Ecto neural progenitor cell (in vitro differentiated cells): ENCODE measurements at regions not wholly inside any gene's neighbourhood (a gene's known extent, or its start where the extent isn't known, plus 50 kb on each side); places are given as distances from the start of the nearest gene placed in this dataset.

Source experiments
- DNase-seq: peaks from one replicate; pipeline ENCODE4 v3.0.0-alpha.2; 2018; ENCODE audit warnings: low spot score

DNA sequence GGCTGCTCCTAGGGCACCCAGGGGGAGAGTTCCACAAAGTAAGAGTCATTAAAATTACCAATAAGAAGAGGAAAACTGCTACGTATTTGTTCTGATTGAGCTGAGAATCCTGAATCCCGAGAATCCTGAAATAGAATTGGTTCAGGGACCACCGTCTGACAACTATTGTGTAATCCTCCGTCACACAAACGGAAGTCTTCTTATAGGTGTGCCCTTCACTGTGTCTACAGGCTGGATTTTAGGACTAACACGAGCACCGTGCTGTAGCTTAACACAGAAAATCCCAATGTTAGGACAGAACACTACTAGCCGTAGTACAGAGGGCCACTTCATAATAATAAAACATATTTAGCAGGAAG is 50.6 kb upstream of the RNF182 start:
- DNase-seq, result no peak

DNA sequence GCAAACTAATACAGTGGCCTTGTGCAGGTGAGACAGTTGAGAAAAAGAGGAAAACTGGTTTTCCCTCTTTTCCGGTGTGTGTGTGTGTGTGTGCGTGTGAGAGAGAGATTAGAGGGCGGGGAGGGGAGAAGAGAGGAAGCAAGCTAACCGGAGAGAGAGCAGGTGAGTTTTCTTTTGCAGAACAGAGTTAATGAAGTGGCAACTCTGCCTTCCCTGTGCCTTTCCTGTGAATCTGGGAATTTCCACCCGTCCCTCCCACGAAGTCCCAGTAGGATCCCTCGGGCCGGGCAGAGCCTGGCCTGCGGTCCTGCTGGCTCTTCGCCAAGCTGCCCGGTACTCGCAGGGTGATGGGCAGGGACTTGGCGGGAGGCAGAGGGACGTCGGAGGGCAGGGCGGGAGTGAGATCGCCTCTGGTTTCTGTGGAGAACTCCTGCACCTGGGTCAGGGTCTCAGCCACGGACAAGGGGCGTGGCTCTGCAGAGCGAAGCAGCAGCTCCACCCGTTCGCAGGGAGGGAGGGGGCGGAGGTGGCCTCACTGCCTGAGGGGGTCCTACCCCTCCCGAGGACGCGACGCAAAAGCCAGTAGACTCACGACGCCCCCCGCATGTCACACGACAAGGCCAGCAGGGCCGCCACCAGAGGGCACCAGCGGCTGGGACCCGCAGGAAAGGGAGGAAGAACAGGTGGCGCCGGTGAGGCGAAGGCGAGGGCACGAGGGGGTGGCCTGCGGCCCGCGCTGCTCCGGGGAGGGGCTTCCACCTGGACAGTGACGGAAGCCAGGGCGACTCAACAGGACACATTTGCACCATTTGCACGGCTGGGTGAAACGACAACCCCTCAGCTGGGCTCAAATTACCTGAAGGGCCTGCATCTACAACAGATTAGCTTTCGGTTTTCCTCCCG is 51.2 kb upstream of the RNF182 start:
- DNase-seq, result peak; percentile 86

DNA sequence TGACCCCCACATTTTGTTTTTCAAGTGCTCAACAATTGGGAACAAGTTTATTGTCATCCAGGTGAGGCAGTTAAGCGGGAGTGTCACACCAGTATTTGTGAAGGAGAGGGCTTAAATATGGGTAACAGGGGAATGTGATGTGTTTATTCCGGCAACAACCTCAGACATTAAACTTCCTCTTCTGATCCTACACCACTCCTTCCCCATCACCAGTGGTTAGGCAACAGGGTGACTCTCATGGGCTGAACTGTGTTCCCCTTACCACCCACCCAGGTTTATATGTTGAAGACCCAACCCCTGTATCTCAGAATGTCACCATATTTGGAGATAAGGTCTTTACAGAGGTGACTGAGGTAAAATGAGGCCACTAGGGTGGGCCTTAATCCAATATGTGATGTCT is 52.1 kb upstream of the RNF182 start:
- DNase-seq, result peak; percentile 11

DNA sequence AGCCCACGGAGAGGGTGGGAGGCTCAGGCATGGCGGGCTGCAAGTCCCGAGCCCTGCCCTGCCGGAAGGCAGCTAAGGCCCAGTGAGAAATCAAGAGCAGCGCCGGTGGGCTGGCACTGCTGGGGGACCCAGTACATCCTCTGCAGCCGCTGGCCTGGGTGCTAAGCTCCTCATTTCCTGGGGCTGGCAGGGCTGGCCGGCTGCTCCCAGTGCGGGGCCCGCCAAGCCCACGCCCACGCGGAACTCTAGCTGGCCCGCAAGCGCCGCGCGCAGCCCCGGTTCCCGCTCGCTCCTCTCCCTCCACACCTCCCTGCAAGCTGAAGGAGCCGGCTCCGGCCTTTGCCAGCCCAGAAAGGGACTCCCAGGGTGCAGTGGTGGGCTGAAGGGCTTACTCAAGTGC is 52.7 kb upstream of the RNF182 start:
- DNase-seq, result peak; percentile 37

DNA sequence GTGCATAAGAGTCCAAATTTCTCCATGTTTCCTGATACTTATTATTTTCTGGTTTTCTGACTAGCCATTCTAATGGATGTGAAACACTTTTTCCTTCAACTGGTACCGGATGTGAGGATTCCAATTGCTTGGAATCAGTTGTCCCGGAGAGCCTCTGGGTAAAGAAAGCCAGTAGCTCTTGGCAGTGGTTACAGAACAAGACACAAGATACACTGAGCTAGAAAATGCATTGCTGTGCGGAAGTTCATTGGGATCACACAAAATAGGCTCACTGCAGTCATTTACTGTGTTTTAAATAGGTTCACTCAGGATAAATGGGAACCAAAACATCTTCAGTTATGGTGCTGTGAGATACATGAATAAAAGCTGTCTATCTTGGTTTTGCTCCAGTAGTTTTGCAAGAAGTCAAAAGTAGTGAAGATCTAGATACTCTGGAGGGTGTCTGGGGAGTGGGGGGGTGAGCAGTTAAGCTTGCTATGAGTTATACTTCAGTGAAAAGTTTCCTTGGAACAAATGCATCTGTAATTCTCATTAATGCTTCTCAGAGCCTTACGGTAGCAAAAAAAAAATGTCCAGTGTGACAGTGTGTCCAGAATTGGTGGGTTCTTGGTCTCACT is 54.4 kb upstream of the RNF182 start:
- peak; percentile 8 for DNase-seq

DNA sequence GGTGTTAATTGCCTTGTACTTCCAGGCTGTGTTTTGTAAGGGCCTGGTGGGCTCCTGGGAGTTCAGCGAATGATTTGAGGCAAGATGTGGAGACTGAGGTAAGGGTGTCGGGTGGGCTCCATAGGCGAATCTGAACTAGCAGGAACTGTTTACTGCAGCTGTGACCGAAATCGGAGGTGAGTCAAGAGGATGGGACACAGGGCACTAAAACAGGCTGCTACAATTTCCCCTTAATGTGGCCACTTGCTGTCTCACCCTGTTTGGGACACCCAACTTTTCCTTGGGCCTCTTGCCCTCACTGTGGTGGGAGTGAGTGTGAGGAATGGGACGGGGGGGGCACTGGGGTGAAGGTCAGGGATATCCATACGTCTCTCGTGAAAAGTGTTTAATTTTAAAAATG is 53.9 kb upstream of the MCUR1 start:
- DNase-seq, result peak; percentile 17

DNA sequence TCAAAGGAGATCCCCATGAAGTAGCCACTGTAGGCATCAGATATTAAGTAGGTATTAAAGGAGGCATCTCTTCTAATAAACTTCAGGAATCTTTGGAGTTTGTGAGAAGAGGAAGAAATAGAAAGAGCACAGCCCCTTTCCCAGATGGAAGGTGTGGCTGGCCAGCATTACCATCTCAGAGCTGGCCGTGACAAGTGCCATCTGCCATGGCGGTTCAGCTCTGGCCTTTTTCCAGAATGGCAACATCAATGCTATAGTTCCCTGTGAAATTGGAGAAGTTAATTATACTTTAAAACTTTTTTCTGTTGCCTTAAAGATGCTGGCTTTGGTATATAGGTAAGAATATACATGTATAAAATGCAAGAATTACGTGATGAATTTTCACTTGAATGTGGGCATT is 51.9 kb upstream of the MCUR1 start:
- DNase-seq, result peak; percentile 6

DNA sequence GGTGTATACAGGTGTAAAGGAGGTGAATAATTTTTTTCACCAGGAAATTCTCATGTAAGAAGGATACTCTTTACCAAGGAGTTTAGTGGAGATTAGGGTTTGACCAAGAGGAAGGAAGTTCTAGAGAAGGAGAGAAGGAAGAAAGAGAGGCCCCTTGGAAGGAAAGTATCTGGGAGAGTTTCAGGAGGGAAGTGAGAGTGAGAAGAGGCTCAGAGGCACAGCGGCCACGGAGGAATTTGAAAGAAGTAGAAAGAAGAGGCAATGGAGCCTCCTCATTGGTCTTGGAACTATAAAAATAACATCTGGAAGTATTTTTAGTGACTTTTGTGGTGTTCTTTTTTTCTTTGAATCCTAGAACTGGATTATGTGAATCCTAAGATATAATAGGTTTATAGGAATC is 50.8 kb upstream of the MCUR1 start:
- no peak for DNase-seq

DNA sequence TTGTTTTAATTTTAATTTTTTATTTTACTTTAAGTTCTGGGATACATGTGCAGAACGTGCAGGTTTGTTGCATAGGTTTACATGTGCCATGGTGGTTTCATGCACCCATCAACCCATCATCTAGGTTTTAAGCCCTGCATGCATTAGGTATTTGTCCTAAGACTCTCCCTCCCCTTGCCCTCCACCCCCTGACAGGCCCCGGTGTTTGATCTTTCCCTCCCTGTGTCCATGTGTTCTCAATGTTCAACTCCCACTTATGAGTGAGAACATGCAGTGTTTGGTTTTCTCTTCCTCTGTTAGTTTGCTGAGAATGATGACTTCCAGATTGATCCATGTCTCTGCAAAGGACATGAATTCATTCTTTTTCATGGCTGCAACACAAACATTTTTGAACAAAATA is 50.3 kb upstream of the MCUR1 start:
- DNase-seq, result peak; percentile 5
